H1 (cell line): ENCODE measurements at regions not wholly inside any gene's neighbourhood (a gene's known extent, or its start where the extent isn't known, plus 50 kb on each side); places are given as distances from the start of the nearest gene placed in this dataset.

Experiments
- CTCF ChIA-PET: fragments of 300-600 bp; sonication (Branson Sonifier 250); formaldehyde crosslinking; loops from one replicate; lab custom pipeline; 2021; ENCODE audit not compliant: partially characterized antibody; lab: Charles Lee
- POLR2A ChIA-PET: fragments of 300-600 bp; sonication (Branson Sonifier 250); formaldehyde crosslinking; loops from one replicate; lab custom pipeline; 2021; ENCODE audit warnings: inconsistent platforms; ENCODE audit not compliant: partially characterized antibody; lab: Charles Lee
- DNase-seq, 2 experiments: peaks; one replicate each; pipeline versions ENCODE4 v3.0.0 to v3.0.0-alpha.2; 2010 to 2022; ENCODE audit warnings: low spot score in 2 of 2, low read depth in 1 of 2, mixed read lengths in 1 of 2
- FAIRE-seq: peaks from 2 replicates; lab custom pipeline; 2011; peaks lifted over from hg19 to GRCh38; lab: Jason Lieb, UNC
- H2AFZ ChIP-seq: 2 replicates; pipeline ENCODE4 v1.8.1; 2012; ENCODE audit warnings: low read length, inconsistent platforms
- H2AK5ac ChIP-seq: 2 replicates; pipeline ENCODE4 v1.6.1; 2013; ENCODE audit warnings: low read depth, low read length
- H2BK120ac ChIP-seq: replicated peaks from 2 replicates; pipeline ENCODE3; 2013; ENCODE audit warnings: low read depth, low read length, inconsistent platforms
- H2BK12ac ChIP-seq: 2 replicates; pipeline ENCODE4 v1.6.1; 2013; ENCODE audit warnings: low read depth, low read length
- H2BK15ac ChIP-seq: 2 replicates; pipeline ENCODE4 v1.6.1; 2013; ENCODE audit warnings: low read length
- H2BK20ac ChIP-seq: 2 replicates; pipeline ENCODE4 v1.6.1; 2013; ENCODE audit warnings: low read length
- H2BK5ac ChIP-seq: 2 replicates; pipeline ENCODE4 v1.6.1; 2013; ENCODE audit warnings: low read depth, low read length
- H3K14ac ChIP-seq: 2 replicates; pipeline ENCODE4 v1.6.1; 2013; ENCODE audit warnings: inconsistent platforms; ENCODE audit not compliant: insufficient read length
- H3K18ac ChIP-seq: 2 replicates; pipeline ENCODE4 v1.6.1; 2013; ENCODE audit warnings: low read length; ENCODE audit errors: extremely low read depth
- H3K23ac ChIP-seq: 2 replicates; pipeline ENCODE4 v1.6.1; 2013; ENCODE audit warnings: inconsistent platforms; ENCODE audit not compliant: insufficient read length
- H3K23me2 ChIP-seq: 2 replicates; pipeline ENCODE4 v1.6.1; 2013; ENCODE audit warnings: low read depth, low read length
- H3K27ac ChIP-seq: 2 replicates; pipeline ENCODE4 v1.6.1; 2011; ENCODE audit warnings: low read depth, low read length, inconsistent platforms
- H3K27me3 ChIP-seq, 4 experiments: replicated peaks in 1 of 4; 1 replicate in 1 of 4; 2 replicates in 3 of 4; pipeline versions ENCODE4 v1.6.1 to v1.8.1; 2011 to 2013; ENCODE audit warnings: low read length in 3 of 4, mild to moderate bottlenecking in 3 of 4, inconsistent platforms in 2 of 4, mixed read lengths in 2 of 4, moderate library complexity in 1 of 4; ENCODE audit not compliant: control insufficient read depth in 3 of 4, insufficient read depth in 3 of 4; ENCODE audit errors: extremely low read depth in 1 of 4
- H3K36me3 ChIP-seq, 4 experiments: 2 replicates each; pipeline versions ENCODE4 v1.6.1 to v1.8.1; 2011 to 2013; ENCODE audit warnings: mild to moderate bottlenecking in 4 of 4, low read length in 3 of 4, moderate library complexity in 2 of 4, control low read depth in 1 of 4, inconsistent platforms in 1 of 4; ENCODE audit not compliant: insufficient read depth in 4 of 4, control insufficient read depth in 2 of 4
- H3K4ac ChIP-seq: replicated peaks from 2 replicates; pipeline ENCODE3; 2013; ENCODE audit warnings: low read length, low read depth, mixed read lengths, inconsistent platforms; ENCODE audit not compliant: insufficient read length
- H3K4me1 ChIP-seq, 4 experiments: replicated peaks in 1 of 4; 1 replicate in 1 of 4; 2 replicates in 3 of 4; pipeline versions ENCODE4 v1.6.1 to v1.8.1; 2011 to 2013; ENCODE audit warnings: low read length in 3 of 4, inconsistent platforms in 2 of 4, mixed read lengths in 1 of 4; ENCODE audit not compliant: insufficient read depth in 4 of 4, control insufficient read depth in 3 of 4
- H3K4me2 ChIP-seq, 2 experiments: 2 replicates each; pipeline versions ENCODE4 v1.6.1 to v1.8.1; 2011 to 2013; ENCODE audit warnings: low read depth in 2 of 2, low read length in 2 of 2, control low read depth in 1 of 2, inconsistent platforms in 1 of 2, mild to moderate bottlenecking in 1 of 2; ENCODE audit not compliant: insufficient read depth in 1 of 2
- H3K4me3 ChIP-seq, 4 experiments: fragments of 200-600, 300-600 bp in 1 of 4; sonication (generic), shearing (Covaris generic), sonication (Bioruptor Twin) in 1 of 4; 2 replicates each; pipeline versions ENCODE4 v1.5.1 to v1.8.1; 2011 to 2016; ENCODE audit warnings: low read length in 4 of 4, low read depth in 3 of 4, control low read depth in 2 of 4, inconsistent platforms in 2 of 4, mild to moderate bottlenecking in 2 of 4, mixed read lengths in 1 of 4, moderate library complexity in 1 of 4; ENCODE audit not compliant: insufficient read depth in 2 of 4; ENCODE audit errors: extremely low read depth in 1 of 4
- H3K56ac ChIP-seq: replicated peaks from 2 replicates; pipeline ENCODE3; 2013; ENCODE audit warnings: low read depth, mild to moderate bottlenecking, mixed read lengths, low read length, inconsistent platforms; ENCODE audit not compliant: insufficient read length
- H3K79me1 ChIP-seq: 2 replicates; pipeline ENCODE4 v1.6.1; 2013; ENCODE audit warnings: low read depth, low read length, control low read depth
- H3K79me2 ChIP-seq, 2 experiments: 2 replicates each; pipeline versions ENCODE4 v1.6.1 to v1.8.1; 2012 to 2013; ENCODE audit warnings: low read length in 2 of 2, mild to moderate bottlenecking in 2 of 2, inconsistent platforms in 1 of 2; ENCODE audit not compliant: insufficient read depth in 2 of 2, control insufficient read depth in 1 of 2
- H3K9ac ChIP-seq, 4 experiments: replicated peaks in 1 of 4; 1 replicate in 1 of 4; 2 replicates in 3 of 4; pipeline versions ENCODE4 v1.6.1 to v1.8.1; 2011 to 2013; ENCODE audit warnings: low read depth in 3 of 4, low read length in 3 of 4, control low read depth in 2 of 4, mild to moderate bottlenecking in 2 of 4, moderate library complexity in 2 of 4, inconsistent platforms in 1 of 4; ENCODE audit errors: extremely low read depth in 1 of 4
- H3K9me3 ChIP-seq, 2 experiments: 2 replicates each; pipeline versions ENCODE4 v1.6.1 to v1.8.1; 2012 to 2013; ENCODE audit warnings: mild to moderate bottlenecking in 2 of 2, moderate library complexity in 2 of 2, control low read depth in 1 of 2, inconsistent platforms in 1 of 2, low read depth in 1 of 2, low read length in 1 of 2, mixed read lengths in 1 of 2; ENCODE audit not compliant: insufficient read depth in 2 of 2
- H4K20me1 ChIP-seq, 2 experiments: replicated peaks in 1 of 2; 2 replicates each; pipeline versions ENCODE3 to v1.8.1; 2011 to 2013; ENCODE audit warnings: inconsistent platforms in 2 of 2, low read length in 2 of 2, mild to moderate bottlenecking in 1 of 2; ENCODE audit not compliant: insufficient read depth in 2 of 2, control insufficient read depth in 1 of 2
- H4K5ac ChIP-seq: 2 replicates; pipeline ENCODE4 v1.6.1; 2013; ENCODE audit warnings: low read length, low read depth, mixed read lengths, inconsistent platforms; ENCODE audit not compliant: insufficient read length
- H4K8ac ChIP-seq: 2 replicates; pipeline ENCODE4 v1.8.0; 2013; ENCODE audit warnings: mild to moderate bottlenecking, moderate library complexity, low read length, inconsistent platforms; ENCODE audit not compliant: insufficient read depth; ENCODE audit errors: extremely low read depth
- H4K91ac ChIP-seq: replicated peaks from 2 replicates; pipeline ENCODE3; 2013; ENCODE audit warnings: low read length, mixed read lengths, inconsistent platforms; ENCODE audit not compliant: insufficient read length
- CBX8 ChIP-seq: fragments of 300-800, 300-1000 bp; sonication (generic); IDR thresholded peaks from 2 replicates; pipeline ENCODE4 v1.7.1; 2016; ENCODE audit warnings: low read depth, low read length, borderline replicate concordance
- CHD1 ChIP-seq: IDR thresholded peaks from 2 replicates; pipeline ENCODE4 v1.6.1; 2012; ENCODE audit warnings: low read depth, low read length, improper control_type of control experiment
- CHD2 ChIP-seq: IDR thresholded peaks from 2 replicates; pipeline ENCODE4 v1.6.1; 2012; ENCODE audit warnings: low read length, improper control_type of control experiment
- MAFK ChIP-seq: IDR thresholded peaks from 2 replicates; pipeline ENCODE4 v1.6.1; 2012; ENCODE audit warnings: low read depth, mild to moderate bottlenecking, improper control_type of control experiment, low read length
- RFX5 ChIP-seq: IDR thresholded peaks from 2 replicates; pipeline ENCODE4 v1.6.1; 2011; ENCODE audit warnings: low read depth, low read length, improper control_type of control experiment, borderline replicate concordance
- SIX5 ChIP-seq: IDR thresholded peaks from 2 replicates; pipeline ENCODE4 v1.6.1; 2011; ENCODE audit warnings: mild to moderate bottlenecking, low read depth, low read length
- SP1 ChIP-seq: IDR thresholded peaks from 2 replicates; pipeline ENCODE4 v1.6.1; 2011; ENCODE audit warnings: low read depth, low read length
- SRF ChIP-seq: IDR thresholded peaks from 2 replicates; pipeline ENCODE4 v1.6.1; 2011; ENCODE audit warnings: mild to moderate bottlenecking, low read depth, low read length, moderate library complexity
- TCF12 ChIP-seq: IDR thresholded peaks from 2 replicates; pipeline ENCODE4 v1.6.1; 2011; ENCODE audit warnings: low read depth, mild to moderate bottlenecking, low read length
- TEAD4 ChIP-seq: IDR thresholded peaks from 2 replicates; pipeline ENCODE4 v1.6.1; 2012; ENCODE audit warnings: low read depth, low read length, inconsistent platforms, mixed read lengths
- YY1 ChIP-seq: IDR thresholded peaks from 2 replicates; pipeline ENCODE4 v1.6.1; 2011; ENCODE audit warnings: low read depth, mild to moderate bottlenecking, low read length
- ZNF274 ChIP-seq: IDR thresholded peaks from 2 replicates; pipeline ENCODE4 v1.7.0; 2012; ENCODE audit warnings: low read length, borderline replicate concordance; ENCODE audit errors: extremely low read depth
- WGBS, 2 experiments: shearing (Covaris generic) in 1 of 2; methylation state at CpG; one replicate each; pipeline versions ENCODE4 v1.1.6 to v1.1.7; 2013 to 2015; ENCODE audit warnings: low lambda C conversion rate in 2 of 2, mixed read lengths in 2 of 2, inconsistent platforms in 1 of 2, low coverage in 1 of 2, missing lambda C conversion rate in 1 of 2; ENCODE audit not compliant: insufficient replicate concordance in 2 of 2, insufficient coverage in 1 of 2, insufficient read length in 1 of 2; ENCODE audit errors: extremely low coverage in 1 of 2, missing lambda C conversion rate in 1 of 2; 5-methylcytosine and 5-hydroxymethylcytosine counted together

DNA sequence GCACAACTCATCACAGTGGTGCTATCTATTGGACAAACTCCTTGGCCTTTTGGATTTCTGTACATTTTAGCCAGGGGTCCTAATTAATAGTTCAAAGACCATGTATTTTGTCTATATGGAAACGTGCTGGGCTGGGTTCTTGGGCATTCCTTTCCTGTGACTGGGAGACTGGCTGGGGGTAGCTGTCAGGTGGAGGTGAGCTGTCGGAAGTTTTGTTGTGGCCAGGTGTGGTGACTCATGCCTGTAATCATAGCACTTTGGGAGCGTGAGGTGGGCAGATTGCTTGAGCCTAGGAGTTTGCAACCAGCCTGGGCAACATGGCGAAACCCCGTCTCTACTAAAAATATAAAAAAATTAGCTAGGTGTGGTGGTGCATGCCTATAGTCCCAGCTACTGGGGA lies 392.4 kb downstream of the RPS6KC1 start:
- Histone ChIP-seq H3K18ac (no peak overlapping the region), H3K27ac (no peak overlapping the region), H2AK5ac (no peak overlapping the region), H2BK5ac (no peak overlapping the region), H3K4me3 (no peak overlapping the region), H3K56ac (no peak overlapping the region), H3K79me2 (no peaks in the 10 kb centered on the region), H3K4me1 (peaks cover 0 to 3% (median 0%) of the 10 kb centered on the region in 4 experiments; a peak in 1 of 7 replicates), H3K23me2 (no peaks in the 10 kb centered on the region), H3K14ac (no peak overlapping the region), H3K23ac (no peak overlapping the region), H2AFZ (no peak overlapping the region), H2BK120ac (no peak overlapping the region), H4K8ac (no peak overlapping the region), H3K36me3 (no peaks in the 10 kb centered on the region), H3K9me3 (no peaks in the 10 kb centered on the region), H4K91ac (no peak overlapping the region), H3K4me2 (no peak overlapping the region)
- FAIRE-seq (no peak), DNase-seq (no peak)
- 91% methylated on average over 5 of the region's 5 CpGs; no CpG with 5 or more reads in 1 of the 2 experiments for WGBS, 2 experiments
- CTCF ChIA-PET = interaction anchor here (1.4 to 3.3 kb wide), 2 partner anchors 19 to 321 kb away, joined by 5 to 13 read pairs; no protein-coding TSS in a partner anchor
- no peak for TF ChIP-seq SRF
- TF ChIP-seq CHD2 = no peak
- TF ChIP-seq MAFK = no peak
- no peak for TF ChIP-seq YY1
- TF ChIP-seq CBX8 = no peak
- no peak for TF ChIP-seq TEAD4
- no peak for TF ChIP-seq RFX5
- TF ChIP-seq SP1 = no peak
- TF ChIP-seq ZNF274 = no peak
- TF ChIP-seq SIX5 = no peak
- no peak for TF ChIP-seq TCF12
- no peak for TF ChIP-seq CHD1
- TF ChIP-seq, all 59 proteins: peak for 0
- no peak overlapping the region for H3K4ac ChIP-seq
- no peak overlapping the region for H4K5ac ChIP-seq
- no peaks in the 10 kb centered on the region for H3K79me1 ChIP-seq
- POLR2A ChIA-PET = interaction anchor here (0.6 kb wide), 1 partner anchor 9 kb away, joined by 3 read pairs; no protein-coding TSS in a partner anchor
- H4K20me1 ChIP-seq = no peaks in the 10 kb centered on the region
- H2BK20ac ChIP-seq = no peak overlapping the region
- H2BK12ac ChIP-seq = no peak overlapping the region
- H3K27me3 ChIP-seq = no peaks in the 10 kb centered on the region
- H3K9ac ChIP-seq = no peak overlapping the region
- H2BK15ac ChIP-seq = no peak overlapping the region
